Nucleus accumbens (tissue), 56 donors: ENCODE measurements at regions not wholly inside any gene's neighbourhood (a gene's known extent, or its start where the extent isn't known, plus 50 kb on each side); places are given as distances from the start of the nearest gene placed in this dataset.

ENCODE experiments used
- DNase-seq, 56 donors: peaks; one replicate each; lab custom pipeline; 2025; lab: John Stamatoyannopoulos, UW

GRCh38 chr5:124162767-124163532 is 583.5 kb downstream of the ZNF608 start:
- DNase-seq, result peak in 52 of 56 donors; percentile 18 to 90 (median 66)

- DNase-seq, result no peak
Observed at GRCh38 chr5:124161266-124161665, 585.2 kb downstream of the ZNF608 start.

DNA sequence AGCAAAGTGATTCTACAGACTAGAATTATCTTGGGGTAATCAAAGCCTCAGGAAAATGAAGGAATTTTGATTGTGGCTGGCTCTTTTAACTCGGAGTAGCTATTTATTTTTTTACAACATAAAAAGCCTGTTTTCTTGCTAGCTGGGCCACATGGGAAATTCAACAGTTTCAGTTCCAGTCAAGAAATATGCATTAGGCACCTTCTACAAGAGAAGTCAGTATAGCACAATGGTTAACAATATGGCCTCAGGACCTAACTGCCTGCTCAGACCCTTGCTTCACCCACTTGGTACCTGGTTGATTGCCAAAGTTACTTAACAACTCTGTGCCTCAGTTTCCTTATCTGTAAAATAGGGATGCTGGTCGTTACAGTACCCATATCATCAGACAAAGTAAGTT is 586.2 kb downstream of the ZNF608 start:
- no peak for DNase-seq

DNA sequence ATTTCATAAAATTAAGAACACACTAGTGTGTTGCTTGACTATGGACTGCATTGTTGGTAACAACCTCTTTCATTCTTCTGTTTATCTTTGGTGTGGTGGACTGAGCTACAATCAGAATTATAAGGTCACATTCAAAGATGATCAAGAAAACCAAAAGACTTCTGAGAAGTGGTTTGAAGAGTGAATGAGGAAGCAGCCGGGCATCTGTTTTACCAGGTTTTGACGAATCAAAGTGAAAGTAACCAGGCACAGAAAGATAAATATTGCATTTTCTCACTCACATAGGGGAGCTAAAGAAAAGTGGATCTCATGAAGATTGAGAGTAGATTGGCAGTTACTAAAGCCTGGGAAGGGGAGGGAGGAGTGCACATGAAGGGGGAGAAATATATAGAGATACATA is 589.1 kb downstream of the ZNF608 start:
- no peak for DNase-seq

- DNase-seq, result no peak
Observed at GRCh38 chr5:124156415-124156996, 589.9 kb downstream of the ZNF608 start.

DNA sequence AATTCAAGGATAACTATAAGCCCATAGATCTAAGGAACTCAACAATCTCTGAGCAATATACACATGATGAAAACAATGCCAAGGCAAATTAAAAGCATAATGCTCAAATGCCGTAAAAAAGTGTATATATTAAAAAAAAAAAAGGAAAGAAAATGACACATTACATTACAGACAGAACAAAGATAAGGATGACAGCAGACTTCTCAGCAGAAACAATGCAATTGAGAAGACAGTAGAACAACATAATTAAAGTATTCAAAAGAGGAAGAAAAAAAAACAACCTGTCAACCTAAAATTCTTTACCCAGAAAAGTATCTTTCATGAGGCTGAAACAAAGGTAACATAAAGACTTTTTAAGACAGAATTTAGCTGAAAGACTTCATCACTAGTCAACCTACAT is 591.7 kb downstream of the ZNF608 start:
- DNase-seq, result no peak

DNA sequence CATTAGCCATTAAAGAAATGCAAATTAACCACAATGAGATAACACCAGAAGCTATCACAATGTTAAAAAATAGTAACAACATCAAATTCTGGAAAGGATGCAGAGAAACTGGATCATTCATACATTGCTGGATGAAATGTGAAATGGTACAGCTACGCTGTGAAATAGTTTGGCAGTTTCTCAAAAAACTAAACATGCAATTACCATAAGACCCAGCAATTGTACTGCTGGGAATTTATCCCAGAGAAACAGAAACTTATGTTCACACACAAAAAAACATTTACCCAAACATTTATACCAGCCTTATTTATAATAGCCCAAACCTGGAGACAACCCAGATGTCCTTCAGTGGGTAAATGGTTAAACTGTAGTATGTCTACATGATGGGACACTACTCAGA is 592.9 kb downstream of the ZNF608 start:
- DNase-seq, result no peak

DNA sequence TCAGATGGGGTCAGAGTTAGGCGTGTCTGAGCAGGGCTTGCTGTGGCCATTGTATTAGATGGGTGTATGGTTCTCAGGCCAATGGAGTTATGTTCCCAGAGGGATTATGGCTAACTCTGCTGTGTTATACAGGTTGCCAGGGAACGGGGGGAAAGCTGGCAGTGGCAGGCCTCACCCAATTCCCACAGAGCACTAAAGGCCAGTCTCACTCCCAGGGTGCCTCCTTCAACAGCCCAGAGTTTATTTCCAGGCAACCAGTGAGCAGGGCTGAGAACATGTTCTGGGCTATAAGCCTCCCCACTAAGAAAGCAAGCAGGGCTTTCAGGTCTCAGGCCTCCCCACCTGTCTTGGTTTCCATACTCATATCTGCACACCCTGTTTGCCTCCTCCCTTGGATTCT is 597.9 kb downstream of the ZNF608 start:
- DNase-seq, result no peak

- DNase-seq, result no peak
Observed at GRCh38 chr5:124140060-124140459, 606.4 kb downstream of the ZNF608 start.

DNA sequence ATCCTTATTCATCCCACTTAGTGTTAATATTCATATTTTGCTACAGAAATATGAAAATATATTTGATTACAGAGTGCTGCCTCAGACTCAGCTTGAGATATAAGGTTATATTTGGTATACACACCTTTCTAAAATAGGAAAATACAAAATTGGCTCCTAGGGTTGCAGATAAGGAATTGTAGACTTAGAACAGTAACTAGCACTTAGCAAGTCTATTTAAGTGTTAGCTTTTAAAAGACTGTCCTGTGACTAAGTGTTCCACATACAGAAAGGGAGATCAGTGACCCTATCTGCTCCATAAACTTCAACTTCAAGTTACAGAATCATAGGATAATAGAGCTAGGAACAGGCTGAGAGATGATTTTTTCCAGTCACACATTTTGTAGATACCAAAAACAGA is 607.0 kb downstream of the ZNF608 start:
- DNase-seq, result no peak

GRCh38 chr5:124136609-124137008 is 609.8 kb downstream of the ZNF608 start:
- DNase-seq, result no peak

DNA sequence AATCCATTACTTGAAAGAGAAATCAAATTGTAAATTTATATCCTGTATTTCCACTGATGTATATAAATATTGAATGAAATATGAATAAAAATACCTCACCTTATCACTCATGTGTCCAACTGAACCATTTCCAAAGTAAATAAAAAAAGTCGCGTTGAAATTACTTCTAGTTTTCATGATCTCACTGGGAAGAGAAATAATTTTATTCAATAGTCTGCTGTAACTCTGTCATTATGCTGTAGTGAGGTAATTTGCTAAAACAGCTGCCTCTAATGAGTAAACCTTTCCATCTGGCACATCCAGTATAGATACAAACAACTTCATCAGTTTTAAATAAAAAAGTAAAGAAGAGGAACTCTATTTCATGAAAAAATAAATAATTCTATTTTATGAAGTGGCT is 611.5 kb downstream of the ZNF608 start:
- no peak for DNase-seq

GRCh38 chr5:124133406-124133805 is 613.0 kb downstream of the ZNF608 start:
- DNase-seq, result no peak

DNA sequence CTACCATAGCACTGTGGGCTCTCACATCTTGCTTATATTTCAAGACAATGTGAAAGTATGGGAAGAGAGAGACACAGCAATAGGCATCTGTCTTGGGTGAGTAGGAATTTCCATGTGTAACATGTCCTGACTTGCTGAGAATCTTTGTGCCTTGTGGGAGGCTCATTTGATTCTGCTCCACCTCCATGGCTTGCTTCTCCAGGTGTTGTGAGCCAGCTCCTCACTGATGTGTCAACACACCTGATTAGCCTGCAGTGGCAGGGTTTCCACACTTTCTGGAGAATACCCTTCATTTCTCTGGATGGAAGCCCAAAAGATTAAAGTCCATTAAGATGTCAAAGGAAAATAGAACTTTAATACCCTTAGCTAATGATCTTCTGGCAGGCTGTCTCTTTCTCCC is 613.6 kb downstream of the ZNF608 start:
- no peak for DNase-seq

DNA sequence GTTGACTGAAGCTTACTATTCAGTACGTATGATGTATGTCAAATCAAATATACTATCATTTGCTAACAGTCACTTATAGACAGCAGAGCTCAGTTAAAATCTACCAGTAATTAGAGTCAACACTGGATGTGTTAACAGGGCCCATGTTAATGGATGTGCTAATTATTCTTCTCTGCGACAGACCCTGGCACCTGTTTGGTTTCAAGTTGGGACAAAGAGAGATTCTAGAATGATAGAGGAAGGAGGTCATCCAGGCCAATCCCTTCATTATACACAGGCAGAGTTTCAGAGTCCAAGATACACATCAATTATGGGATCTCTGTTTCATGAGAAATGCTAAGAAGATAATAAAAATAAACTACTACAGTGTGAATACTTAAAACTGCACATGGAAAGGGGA is 615.0 kb downstream of the ZNF608 start:
- no peak for DNase-seq

DNA sequence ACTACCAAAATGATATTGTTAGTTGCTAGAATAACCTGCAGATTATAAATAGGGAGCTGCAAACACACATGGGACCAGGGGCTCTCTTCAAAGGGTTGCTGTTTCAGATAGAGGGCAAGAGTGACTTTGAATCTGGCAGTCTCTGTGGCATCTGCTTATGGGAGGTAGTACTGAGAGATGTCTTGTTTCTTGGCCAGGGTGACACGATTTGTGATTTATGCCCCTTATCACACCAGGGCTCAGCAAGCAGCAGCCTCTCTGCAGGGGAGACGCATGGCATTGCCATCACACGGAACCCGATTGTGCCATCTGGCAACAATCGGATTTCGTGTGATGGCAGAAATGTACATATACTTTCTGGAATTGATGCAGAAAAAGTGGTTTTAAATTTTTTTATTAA is 615.6 kb downstream of the ZNF608 start:
- DNase-seq, result no peak

DNA sequence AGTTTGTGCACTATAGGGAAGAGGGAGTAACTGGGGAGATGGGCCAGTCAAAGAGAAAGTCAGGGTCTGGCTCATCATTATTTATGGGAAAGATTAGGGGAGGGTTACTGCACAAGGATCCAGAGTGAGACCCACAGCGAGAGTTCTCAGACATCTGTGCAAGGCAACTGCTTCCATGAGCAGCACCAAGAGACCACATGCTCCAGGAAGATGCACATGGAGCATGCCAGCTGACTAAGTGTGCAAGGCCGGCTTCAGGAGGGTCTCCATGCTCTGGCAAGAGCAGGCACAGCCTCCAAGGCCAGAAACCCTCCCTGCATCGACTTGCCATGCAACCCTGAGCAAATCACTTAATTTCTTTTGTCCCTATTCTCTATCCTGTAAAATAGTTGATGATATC is 616.9 kb downstream of the CSNK1G3 start:
- DNase-seq, result no peak

GRCh38 chr5:124126504-124127217 is 614.7 kb downstream of the CSNK1G3 start:
- no peak for DNase-seq

GRCh38 chr5:124124711-124125229 is 612.8 kb downstream of the CSNK1G3 start:
- DNase-seq, result no peak

- no peak for DNase-seq
Observed at GRCh38 chr5:124121198-124121597, 609.2 kb downstream of the CSNK1G3 start.

- DNase-seq, result no peak
Observed at GRCh38 chr5:124114911-124115310, 602.9 kb downstream of the CSNK1G3 start.

GRCh38 chr5:124111886-124112285 is 599.9 kb downstream of the CSNK1G3 start:
- no peak for DNase-seq
